VCaP (cell line): ENCODE measurements at regions not wholly inside any gene's neighbourhood (a gene's known extent, or its start where the extent isn't known, plus 50 kb on each side); places are given as distances from the start of the nearest gene placed in this dataset.
"Not testable (repeated sequence)": the region's sequence is repeated elsewhere in the genome, so short reads cannot be mapped to it uniquely, and the experiment has no call there.

Experiments
- H3K27ac ChIP-seq: fragments of 450-650 bp; 2 replicates; pipeline ENCODE4 v1.5.1; 2017
- CTCF ChIP-seq: fragments of 450-650 bp; conservative IDR thresholded peaks from 2 replicates; pipeline ENCODE4 v1.5.1; 2017; ENCODE audit warnings: mild to moderate bottlenecking, moderate library complexity

- no peak for TF ChIP-seq CTCF
- H3K27ac ChIP-seq, result no peak overlapping the region
Measured at GRCh38 chr16:47816511-47816910, 339.3 kb downstream of the ABCC12 start.

GRCh38 chr16:47815655-47816054 is 340.1 kb downstream of the ABCC12 start:
- no peak overlapping the region for H3K27ac ChIP-seq
- TF ChIP-seq CTCF, result no peak

GRCh38 chr16:47811758-47812157 is 344.0 kb downstream of the ABCC12 start:
- not testable (repeated sequence) for H3K27ac ChIP-seq

GRCh38 chr16:47806309-47806847 is 345.2 kb downstream of the PHKB start:
- TF ChIP-seq CTCF, result no peak
- H3K27ac ChIP-seq, result no peak overlapping the region

GRCh38 chr16:47787696-47788095 is 326.6 kb downstream of the PHKB start:
- H3K27ac ChIP-seq, result no peak overlapping the region
- no peak for TF ChIP-seq CTCF

- no peak for TF ChIP-seq CTCF
- no peak overlapping the region for H3K27ac ChIP-seq
Measured at GRCh38 chr16:47781673-47782072, 320.5 kb downstream of the PHKB start.

GRCh38 chr16:47780213-47780875 is 319.2 kb downstream of the PHKB start:
- H3K27ac ChIP-seq, result no peak overlapping the region
- no peak for TF ChIP-seq CTCF

GRCh38 chr16:47779201-47780016 is 318.3 kb downstream of the PHKB start:
- no peak overlapping the region for H3K27ac ChIP-seq

More at GRCh38 chr16:47779201-47780016, 318.3 kb downstream of the PHKB start:
- TF ChIP-seq CTCF, result no peak
